SU-DHL-6 (cell line): ENCODE measurements at regions not wholly inside any gene's neighbourhood (a gene's known extent, or its start where the extent isn't known, plus 50 kb on each side); places are given as distances from the start of the nearest gene placed in this dataset.

Experiments used
- CTCF ChIP-seq: fragments of 200-600 bp; sonication (generic); IDR thresholded peaks from one replicate; pipeline ENCODE4 v1.5.1; 2017; ENCODE audit warnings: antibody characterized with exemption, mild to moderate bottlenecking, low read length, moderate library complexity; ENCODE audit not compliant: insufficient read depth, poor library complexity, severe bottlenecking
- EZH2phosphoT487 ChIP-seq: fragments of 200-600 bp; sonication (generic), shearing (Covaris generic); conservative IDR thresholded peaks from 2 replicates; pipeline ENCODE4 v1.6.1; 2018; ENCODE audit warnings: mild to moderate bottlenecking, antibody characterized with exemption, low read length, moderate library complexity, mixed read lengths

GRCh38 chr4:188228279-188228678, 89.0 kb downstream of the TRIML1 start:
- no peak for TF ChIP-seq CTCF
- TF ChIP-seq EZH2phosphoT487 = no peak
